ENCODE measurements at regions not wholly inside any gene's neighbourhood (a gene's known extent, or its start where the extent isn't known, plus 50 kb on each side); places are given as distances from the start of the nearest gene placed in this dataset.

DNA sequence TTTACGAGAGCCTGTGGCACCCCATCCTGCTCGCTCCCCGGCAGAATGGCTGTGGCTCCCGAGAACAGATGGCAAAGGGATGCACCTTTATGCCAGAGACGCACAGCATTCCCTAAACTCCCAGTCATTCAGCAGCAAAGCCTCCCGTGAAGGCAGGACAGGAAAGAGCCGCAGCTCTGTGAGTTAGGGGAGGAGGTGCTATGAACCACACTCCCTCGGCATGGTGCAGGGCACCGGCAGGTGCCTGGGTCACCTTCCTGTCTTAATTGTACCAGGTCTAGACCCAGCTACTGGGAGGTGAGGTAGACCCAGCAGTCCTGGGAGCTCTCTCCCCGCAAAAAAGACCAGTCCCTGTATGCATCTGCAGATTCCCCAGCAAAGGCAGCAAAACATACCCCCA lies 149.8 kb downstream of the TWIST2 start:
- TF ChIP-seq EP300 (IDR thresholded peaks at IDR 0.05) (no peak), CTCF (IDR thresholded peaks at IDR 0.05) (no peak), POLR2A (IDR thresholded peaks at IDR 0.05; ENCODE audit: low read depth) (no peak), POLR2AphosphoS5 (IDR thresholded peaks at IDR 0.05) (no peak)
- WGBS, result 86% methylated on average over 9 of the region's 10 CpGs
- no peaks in the 10 kb centered on the region for H3K36me3 ChIP-seq
- DNase-seq (ENCODE audit: extremely low spot score), result no peak
- peaks cover 0 to 28% (median 13%) of the 10 kb centered on the region in 4 donors for H3K4me1 ChIP-seq
- intact Hi-C loops (cut with DNase I), result no loop called here
- H3K4me3 ChIP-seq, result no peak overlapping the region
- H3K27ac ChIP-seq (replicated peaks in 1 of 4), result no peak overlapping the region
- peaks cover 0 to 13% (median 0%) of the 10 kb centered on the region in 4 donors for H3K9me3 ChIP-seq
- H3K27me3 ChIP-seq, result no peaks in the 10 kb centered on the region
